ENCODE measurements at regions not wholly inside any gene's neighbourhood (a gene's known extent, or its start where the extent isn't known, plus 50 kb on each side); places are given as distances from the start of the nearest gene placed in this dataset.

- no peak for TF ChIP-seq AR (CRISPR knock-in tag; IDR thresholded peaks at IDR 0.05)
- TF ChIP-seq ZMAT4 (CRISPR knock-in tag; IDR thresholded peaks at IDR 0.05) = no peak
- no peak for TF ChIP-seq JUN (CRISPR knock-in tag; IDR thresholded peaks at IDR 0.05)
- POLR2A ChIA-PET = no interaction called here
- CTCF ChIA-PET = no interaction called here
- DNase-seq (ENCODE audit: low spot score) (no peak), ATAC-seq (no peak)
- no peak overlapping the region for H3K4me3 Mint-ChIP-seq
- peaks cover 51% of the 10 kb centered on the region for H3K4me1 Mint-ChIP-seq
- no peaks in the 10 kb centered on the region for H3K27me3 Mint-ChIP-seq (ENCODE audit: low read depth)
- H3K36me3 Mint-ChIP-seq = no peaks in the 10 kb centered on the region
- no peaks in the 10 kb centered on the region for H3K9me3 Mint-ChIP-seq
- peak overlapping the region; percentile 91; the same call in 1 of the 2 replicates for H3K27ac Mint-ChIP-seq
These were observed 629.7 kb downstream of the UQCRFS1 start for GRCh38 chr19:28583242-28583641.

- TF ChIP-seq ZNF671 (CRISPR knock-in tag; IDR thresholded peaks at IDR 0.05) = no peak
- no peak for TF ChIP-seq PRRX2 (CRISPR knock-in tag; IDR thresholded peaks at IDR 0.05)
- no peak for TF ChIP-seq FOXP1 (CRISPR knock-in tag; IDR thresholded peaks at IDR 0.05; ENCODE audit: borderline replicate concordance)
- no peak for TF ChIP-seq FOXJ3 (CRISPR knock-in tag; IDR thresholded peaks at IDR 0.05; ENCODE audit: borderline replicate concordance)
- no peak for TF ChIP-seq STAT6 (CRISPR knock-in tag; conservative IDR thresholded peaks at IDR 0.05; ENCODE audit: low read depth)
- peaks cover 51% of the 10 kb centered on the region for H3K4me1 Mint-ChIP-seq
- ATAC-seq = 0 out of 2 replicates have a peak, but pooled peaks have one; percentile 8
- CTCF ChIA-PET = interaction anchor here (1.1 to 2.7 kb wide), 3 partner anchors 12 to 51 kb away, joined by 4 to 18 read pairs (median 8); no protein-coding TSS in a partner anchor
- H3K9me3 Mint-ChIP-seq = peaks cover 4% of the 10 kb centered on the region; the same call in 1 of the 2 replicates
- H3K27me3 Mint-ChIP-seq (ENCODE audit: low read depth) = no peaks in the 10 kb centered on the region
- H3K27ac Mint-ChIP-seq = peak overlapping the region; percentile 91
- DNase-seq (ENCODE audit: low spot score) = no peak
- H3K36me3 Mint-ChIP-seq = peaks cover 2% of the 10 kb centered on the region; the same call in 1 of the 2 replicates
- POLR2A ChIA-PET = no interaction called here
- no peak overlapping the region for H3K4me3 Mint-ChIP-seq
These were observed 630.2 kb downstream of the UQCRFS1 start for GRCh38 chr19:28582796-28583195.

GRCh38 chr19:28582344-28582743, 630.6 kb downstream of the UQCRFS1 start:
- H3K36me3 Mint-ChIP-seq = peaks cover 2% of the 10 kb centered on the region; the same call in 1 of the 2 replicates
- CTCF ChIA-PET = interaction anchor here (0.6 to 2.7 kb wide), 4 partner anchors 12 to 292 kb away, joined by 3 to 18 read pairs (median 6); no protein-coding TSS in a partner anchor
- peak overlapping the region; percentile 42 for H3K4me3 Mint-ChIP-seq
- H3K4me1 Mint-ChIP-seq = peaks cover 55% of the 10 kb centered on the region
- POLR2A ChIA-PET = interaction anchor here (1.1 kb wide), 1 partner anchor 12 kb away, joined by 3 read pairs; no protein-coding TSS in a partner anchor
- H3K27me3 Mint-ChIP-seq (ENCODE audit: low read depth) = no peaks in the 10 kb centered on the region
- ATAC-seq (no peak), DNase-seq (ENCODE audit: low spot score) (no peak)
- TF ChIP-seq HMGXB4 (CRISPR knock-in tag; IDR thresholded peaks at IDR 0.05) (no peak), ZNF121 (CRISPR knock-in tag; IDR thresholded peaks at IDR 0.05) (peak; percentile 70; the same call in 1 of the 2 replicates)
- peak overlapping the region; percentile 97 for H3K27ac Mint-ChIP-seq
- H3K9me3 Mint-ChIP-seq = peaks cover 4% of the 10 kb centered on the region; the same call in 1 of the 2 replicates

GRCh38 chr19:28581468-28581770, 631.5 kb downstream of the UQCRFS1 start:
- DNase-seq (ENCODE audit: low spot score) (no peak), ATAC-seq (no peak)
- TF ChIP-seq NR3C1 (CRISPR knock-in tag; conservative IDR thresholded peaks at IDR 0.05; ENCODE audit: low read depth) (no peak), IRF2 (CRISPR knock-in tag; IDR thresholded peaks at IDR 0.05; ENCODE audit: borderline replicate concordance, low read depth) (no peak), ETV6 (CRISPR knock-in tag; IDR thresholded peaks at IDR 0.05) (no peak), ZBTB21 (CRISPR knock-in tag; IDR thresholded peaks at IDR 0.05; ENCODE audit: borderline replicate concordance) (no peak), EMX1 (CRISPR knock-in tag; IDR thresholded peaks at IDR 0.05) (no peak), ESRRA (CRISPR knock-in tag; IDR thresholded peaks at IDR 0.05; ENCODE audit: borderline replicate concordance) (no peak), ZNF423 (CRISPR knock-in tag; IDR thresholded peaks at IDR 0.05) (no peak)
- no peaks in the 10 kb centered on the region for H3K27me3 Mint-ChIP-seq (ENCODE audit: low read depth)
- H3K9me3 Mint-ChIP-seq = peaks cover 4% of the 10 kb centered on the region; the same call in 1 of the 2 replicates
- H3K4me3 Mint-ChIP-seq = peak overlapping the region; percentile 26; the same call in 1 of the 2 replicates
- peaks cover 55% of the 10 kb centered on the region for H3K4me1 Mint-ChIP-seq
- ChIA-PET POLR2A (interaction anchor here (0.5 to 1.1 kb wide), 2 partner anchors 11 to 372 kb away, joined by 3 read pairs; no protein-coding TSS in a partner anchor), CTCF (interaction anchor here (0.7 to 2.7 kb wide), 7 partner anchors 20 to 298 kb away, joined by 3 to 18 read pairs (median 4); no protein-coding TSS in a partner anchor)
- H3K36me3 Mint-ChIP-seq = peaks cover 2% of the 10 kb centered on the region; the same call in 1 of the 2 replicates
- H3K27ac Mint-ChIP-seq = peak overlapping the region; percentile 97

Data from WTC11 (cell line).